ENCODE measurements at regions not wholly inside any gene's neighbourhood (a gene's known extent, or its start where the extent isn't known, plus 50 kb on each side); places are given as distances from the start of the nearest gene placed in this dataset.
"Not testable (repeated sequence)": the region's sequence is repeated elsewhere in the genome, so short reads cannot be mapped to it uniquely, and the experiment has no call there.

DNA sequence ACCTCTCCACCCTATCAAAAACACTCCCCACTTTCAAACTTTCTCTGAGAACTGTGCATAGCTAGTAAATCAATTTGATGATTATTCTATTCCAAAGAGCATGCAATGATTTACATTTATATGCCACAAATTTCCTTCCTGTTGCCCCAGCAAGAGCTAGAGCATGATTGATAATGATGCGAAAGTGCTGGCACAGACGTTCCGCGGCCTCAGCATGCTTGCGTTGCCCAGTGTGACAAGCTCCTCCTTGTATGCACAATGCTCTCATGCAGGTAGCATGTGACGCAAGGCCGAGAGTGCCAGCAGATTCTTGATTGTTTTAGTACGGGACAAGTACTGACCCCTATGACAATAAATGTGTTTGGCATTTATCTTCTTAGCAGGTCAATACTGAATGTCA is 696.3 kb upstream of the SLC35B3 start:
- peak; percentile 32 for DNase-seq

DNA sequence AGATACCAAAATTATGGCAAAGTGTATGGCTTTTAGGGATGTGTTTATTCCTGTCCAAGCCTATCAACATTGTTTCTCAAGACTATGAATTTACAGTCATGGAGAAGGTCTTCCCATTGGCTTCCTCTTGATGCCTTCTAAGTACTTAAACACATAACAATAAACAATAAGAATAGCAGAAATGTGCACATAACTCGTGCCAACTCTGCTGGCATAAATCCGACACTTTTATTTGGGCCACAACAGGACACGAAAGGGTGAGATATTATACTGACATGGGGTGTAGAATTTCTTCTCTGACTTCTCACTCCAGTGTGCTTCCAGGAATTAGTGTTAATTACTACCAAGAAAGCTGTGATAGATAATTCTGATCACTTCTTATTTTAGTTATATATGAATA is 695.9 kb upstream of the SLC35B3 start:
- no peak for DNase-seq

DNA sequence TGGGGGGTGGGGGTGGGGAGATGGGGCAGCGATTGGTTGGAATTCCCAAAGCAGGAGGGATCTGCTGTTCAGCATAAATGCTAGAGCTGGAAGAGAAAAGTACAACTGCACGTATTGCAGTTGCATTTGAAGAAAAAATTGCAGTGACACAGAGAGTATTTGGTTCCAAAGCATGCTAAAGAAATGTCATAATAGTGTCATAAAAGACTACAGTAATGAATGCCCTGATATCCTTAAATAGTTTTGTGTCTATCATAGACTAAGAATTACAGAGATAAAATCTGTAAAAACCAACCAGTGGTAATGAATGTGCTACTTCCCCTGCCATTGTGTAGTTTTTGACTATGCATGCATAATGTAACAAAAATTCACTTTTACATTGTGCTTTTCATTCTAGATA is 693.6 kb upstream of the SLC35B3 start:
- DNase-seq, result no peak

- peak; percentile 16 for DNase-seq
Observed at GRCh38 chr6:9126878-9127560, 691.7 kb upstream of the SLC35B3 start.

- DNase-seq, result not testable (repeated sequence)
Observed at GRCh38 chr6:9126034-9126433, 690.7 kb upstream of the SLC35B3 start.

- DNase-seq, result no peak
Observed at GRCh38 chr6:9121549-9121948, 686.2 kb upstream of the SLC35B3 start.

GRCh38 chr6:9116026-9116425 is 680.7 kb upstream of the SLC35B3 start:
- DNase-seq, result no peak

- DNase-seq, result no peak
Observed at GRCh38 chr6:9112544-9112943, 677.2 kb upstream of the SLC35B3 start.

- DNase-seq, result no peak
Observed at GRCh38 chr6:9103876-9104521, 668.7 kb upstream of the SLC35B3 start.

GRCh38 chr6:9101920-9102319 is 666.6 kb upstream of the SLC35B3 start:
- DNase-seq, result no peak

GRCh38 chr6:9100869-9101580 is 665.7 kb upstream of the SLC35B3 start:
- DNase-seq, result no peak

DNA sequence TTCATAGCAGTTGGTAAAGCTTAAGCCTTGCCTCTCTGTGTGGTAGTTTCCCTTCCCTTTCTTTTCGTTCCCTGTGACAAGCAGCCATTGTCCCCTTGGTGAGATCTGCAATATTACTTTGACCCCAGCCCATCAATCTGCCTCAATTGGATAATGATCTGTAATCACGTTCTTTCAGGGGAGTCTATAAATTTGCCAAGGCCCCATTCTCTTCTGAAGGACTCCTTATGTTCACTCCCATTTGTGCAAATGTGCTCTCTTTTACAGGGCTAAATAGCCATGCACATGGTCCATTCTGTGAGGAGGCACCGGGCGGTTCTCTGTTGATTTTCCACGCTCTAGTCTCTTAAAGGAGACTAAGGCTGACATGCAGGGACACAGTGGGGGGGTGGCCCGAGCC is 660.4 kb upstream of the SLC35B3 start:
- DNase-seq, result peak; percentile 1

- DNase-seq, result no peak
Observed at GRCh38 chr6:9095137-9095536, 659.8 kb upstream of the SLC35B3 start.

- no peak for DNase-seq
Observed at GRCh38 chr6:9089724-9090123, 654.4 kb upstream of the SLC35B3 start.

DNA sequence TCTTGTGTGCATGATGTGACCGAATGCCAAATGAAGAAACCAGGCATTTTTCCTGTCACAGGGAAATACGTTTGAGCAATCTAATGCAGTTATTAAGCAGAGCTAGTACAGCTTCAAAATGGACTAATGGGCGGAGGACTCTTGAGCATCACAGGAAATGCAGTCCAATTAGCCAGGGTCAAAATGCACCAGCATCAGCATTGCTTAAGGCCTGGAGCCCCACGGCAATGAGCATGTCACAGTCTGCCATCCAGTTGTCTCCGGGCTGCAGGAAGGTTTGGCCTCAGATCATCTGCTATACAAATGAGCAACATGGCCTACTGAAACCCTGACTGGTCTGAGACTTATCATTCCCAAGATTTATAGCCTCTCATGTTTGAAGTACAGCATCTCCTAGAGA is 652.1 kb upstream of the SLC35B3 start:
- DNase-seq, result no peak

- DNase-seq, result no peak
Observed at GRCh38 chr6:9086331-9086730, 651.0 kb upstream of the SLC35B3 start.

DNA sequence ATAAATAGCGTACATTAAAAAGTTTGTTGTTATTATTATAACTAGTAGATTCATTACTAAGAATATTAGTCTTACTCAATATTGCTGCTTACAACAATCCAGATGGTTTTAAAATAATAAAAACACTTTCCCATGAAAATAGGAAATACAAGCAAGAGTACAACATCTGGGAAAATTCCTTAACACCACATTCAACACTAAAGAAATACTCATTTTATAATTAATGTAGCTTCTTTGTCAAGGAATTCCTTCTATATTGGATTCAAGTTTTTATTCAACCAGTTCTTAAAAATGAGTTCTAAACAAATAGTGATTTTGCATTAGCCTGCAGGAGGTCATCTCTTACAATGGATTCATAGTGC is 650.3 kb upstream of the SLC35B3 start:
- DNase-seq, result no peak

- peak; percentile 1 for DNase-seq
Observed at GRCh38 chr6:9085054-9085708, 649.8 kb upstream of the SLC35B3 start.

DNA sequence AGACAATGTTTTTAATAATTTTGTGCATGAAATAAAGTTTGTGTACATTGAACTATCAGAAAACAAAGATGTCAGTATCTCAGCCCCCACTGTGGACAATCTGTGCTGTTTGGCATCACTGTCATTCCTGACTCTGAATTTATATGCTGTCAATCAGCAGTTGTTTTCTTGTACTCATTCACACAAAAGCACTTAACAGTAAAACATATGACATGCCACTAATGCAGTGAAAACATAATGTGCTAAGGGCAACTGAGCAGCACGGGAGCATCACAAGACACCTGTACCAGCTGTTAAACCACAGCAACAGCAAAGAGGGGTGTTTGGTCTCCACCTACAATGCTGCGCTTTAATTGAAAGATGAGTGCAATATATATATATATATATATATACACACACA is 647.8 kb upstream of the SLC35B3 start:
- DNase-seq, result no peak

DNA sequence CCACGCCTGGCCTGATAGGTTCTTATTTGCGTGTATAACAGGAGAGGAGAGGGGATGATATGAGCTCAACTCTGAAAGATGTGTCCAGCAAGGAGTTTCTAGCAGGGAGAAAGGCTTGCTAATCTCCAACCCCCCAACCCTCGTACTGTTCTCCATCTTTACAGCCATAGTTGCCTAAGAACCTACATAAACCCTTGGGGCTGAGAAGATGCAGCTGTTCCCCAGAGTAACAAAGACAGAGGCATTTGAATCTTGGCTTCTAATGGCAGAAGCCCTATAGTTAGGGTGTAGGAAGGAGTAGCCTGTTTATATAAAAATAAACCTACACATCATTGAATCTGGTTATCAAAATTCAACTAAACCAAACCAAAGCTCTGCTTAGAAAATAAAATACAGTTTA is 631.4 kb upstream of the SLC35B3 start:
- DNase-seq, result no peak

DNA sequence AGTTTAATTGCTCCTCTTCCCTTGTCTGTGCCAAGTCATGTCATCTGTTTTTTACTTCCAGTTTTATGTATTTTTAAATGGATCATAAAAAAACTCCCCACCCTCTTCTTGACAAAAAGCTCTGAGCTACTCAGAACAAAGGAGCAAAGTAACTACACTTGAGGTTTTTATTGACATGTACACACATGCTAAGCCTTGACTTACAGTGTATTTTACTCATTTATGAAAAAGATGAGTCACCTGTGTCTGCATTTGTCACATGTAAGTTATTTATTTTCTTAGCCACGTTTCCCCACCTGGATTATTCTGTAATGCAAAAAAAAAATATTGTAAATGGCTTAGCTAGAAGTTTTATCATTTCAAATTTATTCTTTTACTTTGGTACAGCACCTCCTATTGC is 628.8 kb upstream of the SLC35B3 start:
- peak; percentile 5 for DNase-seq

DNA sequence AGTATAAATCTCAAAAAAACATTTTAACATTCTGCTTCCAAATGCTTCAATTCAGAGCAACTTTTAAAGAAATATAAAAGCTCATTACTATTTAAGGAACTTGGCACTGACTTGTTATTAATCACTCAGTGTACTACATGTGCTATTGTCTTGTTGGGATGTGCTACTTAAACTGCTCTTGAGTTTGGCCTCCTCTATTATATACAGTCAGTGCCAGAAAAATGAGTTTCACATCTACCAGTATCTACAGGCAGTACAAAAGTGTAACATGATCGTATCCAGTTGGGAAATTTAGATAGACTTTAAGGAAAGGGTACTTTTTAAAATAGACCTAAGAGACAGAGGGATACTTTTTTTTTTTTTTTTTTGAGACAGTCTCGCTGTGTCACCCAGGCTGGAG is 627.3 kb upstream of the SLC35B3 start:
- no peak for DNase-seq

DNA sequence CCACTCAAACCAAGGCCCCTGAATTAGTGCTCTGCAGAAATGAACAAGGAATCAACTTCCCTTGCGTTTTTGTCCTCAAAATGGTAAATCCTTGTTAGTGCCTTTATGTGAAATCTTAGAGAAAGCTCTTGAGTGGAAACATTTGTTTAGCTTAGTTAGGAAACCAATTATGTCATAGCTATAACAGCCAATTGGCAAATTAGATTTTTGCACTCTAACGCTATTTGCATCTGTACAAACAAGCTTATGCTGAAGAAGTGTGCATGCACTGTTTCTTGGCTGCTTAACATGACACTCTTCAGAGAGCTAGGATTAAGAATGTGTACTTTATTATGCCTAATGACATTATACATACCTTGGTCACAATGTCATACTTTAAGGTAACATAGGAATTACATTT is 622.6 kb upstream of the SLC35B3 start:
- DNase-seq, result no peak

DNA sequence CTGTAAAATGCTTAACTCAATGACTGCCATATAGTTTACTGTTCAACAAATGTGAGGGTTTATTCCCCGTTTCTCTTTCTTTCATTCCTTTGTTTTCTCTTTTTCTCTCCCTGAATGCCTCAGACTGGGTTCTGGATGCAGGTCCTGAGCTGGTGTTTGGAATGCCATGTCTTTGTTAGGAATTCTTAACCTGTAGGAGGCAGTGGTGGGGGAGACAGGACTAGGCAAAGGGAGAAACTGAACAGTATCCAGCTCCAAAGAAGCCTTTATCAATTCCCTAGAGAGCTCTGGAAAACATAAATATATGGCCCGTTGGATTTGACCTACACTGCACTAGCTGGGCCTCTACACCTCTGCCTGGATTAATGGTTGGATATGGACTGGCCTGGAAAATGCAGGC is 621.2 kb upstream of the SLC35B3 start:
- DNase-seq, result no peak

Data from NCI-H345 (cell line).